ENCODE measurements at regions not wholly inside any gene's neighbourhood (a gene's known extent, or its start where the extent isn't known, plus 50 kb on each side); places are given as distances from the start of the nearest gene placed in this dataset.

DNA sequence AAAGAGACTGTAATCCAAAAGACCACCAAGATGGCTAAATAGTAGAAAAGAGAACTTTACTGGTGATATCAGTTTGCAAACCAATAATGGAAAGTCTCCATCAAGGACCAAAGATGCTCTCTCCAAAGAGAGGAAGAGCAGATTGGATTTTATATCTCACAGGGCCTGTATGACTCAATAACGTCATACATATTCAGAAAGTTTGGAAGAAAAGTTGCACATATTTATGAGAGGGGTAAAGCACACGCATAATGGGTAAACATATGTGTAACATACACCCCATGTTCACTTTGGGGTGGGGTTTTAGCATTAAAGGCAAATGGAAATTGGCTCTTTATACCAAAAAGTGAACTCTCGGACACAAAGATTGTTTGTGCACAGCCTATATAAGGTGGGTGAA is 274.5 kb upstream of the POU1F1 start:
- Histone ChIP-seq H3K9ac (ENCODE audit: control insufficient read depth, extremely low read depth, insufficient read depth, low read length) (no peak overlapping the region), H3K9me3 (ENCODE audit: control insufficient read depth, low read depth, low read length) (no peaks in the 10 kb centered on the region), H3K27me3 (ENCODE audit: control insufficient read depth, extremely low read depth, insufficient read depth, low read length) (no peaks in the 10 kb centered on the region), H3K36me3 (ENCODE audit: control insufficient read depth in 2 of 2, extremely low read depth in 1 of 2, insufficient read depth in 2 of 2, low read length in 2 of 2) (no peaks in the 10 kb centered on the region), H3K4me1 (ENCODE audit: control insufficient read depth, extremely low read depth, insufficient read depth, low read length) (peaks cover 2% of the 10 kb centered on the region), H3K9me1 (ENCODE audit: control insufficient read depth, extremely low read depth, insufficient read depth, low read length) (no peaks in the 10 kb centered on the region), H3K4me3 (ENCODE audit: control insufficient read depth in 2 of 3, extremely low read depth in 1 of 3, insufficient read depth in 2 of 3, low read depth in 1 of 3, low read length in 3 of 3) (no peak overlapping the region), H3K79me2 (ENCODE audit: control insufficient read depth, insufficient read depth, low read length) (no peaks in the 10 kb centered on the region), H2AFZ (ENCODE audit: control insufficient read depth, low read length) (no peak overlapping the region), H4K20me1 (ENCODE audit: control insufficient read depth, extremely low read depth, insufficient read depth, low read length) (no peaks in the 10 kb centered on the region), H3K27ac (ENCODE audit: control insufficient read depth, insufficient read depth, low read length) (no peak overlapping the region), H3K4me2 (ENCODE audit: control insufficient read depth, extremely low read depth, insufficient read depth, low read depth, low read length) (no peak overlapping the region)
- DNase-seq (ENCODE audit: low read depth, low spot score) (no peak), FAIRE-seq (no peak)
- dilution Hi-C loops (cut with MboI; ENCODE audit: extremely low pct_ligation_motif_present, low sequenced_read_pairs) = no loop called here
- TF ChIP-seq EZH2 (IDR thresholded peaks at IDR 0.05; ENCODE audit: low read length) = no peak
- TF ChIP-seq, protein P1, sequence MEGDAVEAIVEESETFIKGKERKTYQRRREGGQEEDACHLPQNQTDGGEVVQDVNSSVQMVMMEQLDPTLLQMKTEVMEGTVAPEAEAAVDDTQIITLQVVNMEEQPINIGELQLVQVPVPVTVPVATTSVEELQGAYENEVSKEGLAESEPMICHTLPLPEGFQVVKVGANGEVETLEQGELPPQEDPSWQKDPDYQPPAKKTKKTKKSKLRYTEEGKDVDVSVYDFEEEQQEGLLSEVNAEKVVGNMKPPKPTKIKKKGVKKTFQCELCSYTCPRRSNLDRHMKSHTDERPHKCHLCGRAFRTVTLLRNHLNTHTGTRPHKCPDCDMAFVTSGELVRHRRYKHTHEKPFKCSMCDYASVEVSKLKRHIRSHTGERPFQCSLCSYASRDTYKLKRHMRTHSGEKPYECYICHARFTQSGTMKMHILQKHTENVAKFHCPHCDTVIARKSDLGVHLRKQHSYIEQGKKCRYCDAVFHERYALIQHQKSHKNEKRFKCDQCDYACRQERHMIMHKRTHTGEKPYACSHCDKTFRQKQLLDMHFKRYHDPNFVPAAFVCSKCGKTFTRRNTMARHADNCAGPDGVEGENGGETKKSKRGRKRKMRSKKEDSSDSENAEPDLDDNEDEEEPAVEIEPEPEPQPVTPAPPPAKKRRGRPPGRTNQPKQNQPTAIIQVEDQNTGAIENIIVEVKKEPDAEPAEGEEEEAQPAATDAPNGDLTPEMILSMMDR (optimal IDR thresholded peaks at IDR 0.05 in 1 of 3, IDR thresholded peaks at IDR 0.05 in 1 of 3, conservative IDR thresholded peaks at IDR 0.05 in 1 of 3; ENCODE audit: extremely low read depth in 1 of 3, insufficient read depth in 2 of 3, low read length in 3 of 3) = no peak

DNA sequence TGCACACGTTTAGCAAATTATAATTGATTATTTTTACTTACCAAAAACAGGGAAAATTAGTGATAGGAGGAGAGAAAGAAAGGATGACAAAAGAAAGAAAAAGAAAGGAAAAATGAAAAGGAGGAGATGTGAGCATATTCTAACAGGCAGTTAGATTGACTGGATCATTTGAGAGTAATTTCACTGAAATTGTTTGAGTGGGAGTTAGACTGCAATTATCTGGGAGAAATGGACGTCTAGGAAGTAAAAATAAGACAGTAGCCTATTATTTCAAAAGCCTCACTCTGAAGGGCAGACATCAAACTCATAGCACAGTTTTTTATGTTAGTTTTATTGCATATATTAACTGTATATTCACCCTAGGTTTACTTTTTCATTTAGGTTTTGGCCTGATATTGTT is 272.8 kb upstream of the POU1F1 start:
- no peaks in the 10 kb centered on the region for H4K20me1 ChIP-seq (ENCODE audit: control insufficient read depth, extremely low read depth, insufficient read depth, low read length)
- H3K27me3 ChIP-seq (ENCODE audit: control insufficient read depth, extremely low read depth, insufficient read depth, low read length) = no peaks in the 10 kb centered on the region
- FAIRE-seq (no peak), DNase-seq (ENCODE audit: low read depth, low spot score) (no peak)
- H2AFZ ChIP-seq (ENCODE audit: control insufficient read depth, low read length) = no peak overlapping the region
- TF ChIP-seq EZH2 (IDR thresholded peaks at IDR 0.05; ENCODE audit: low read length) = no peak
- TF ChIP-seq, protein P1 (optimal IDR thresholded peaks at IDR 0.05 in 1 of 3, IDR thresholded peaks at IDR 0.05 in 1 of 3, conservative IDR thresholded peaks at IDR 0.05 in 1 of 3; ENCODE audit: extremely low read depth in 1 of 3, insufficient read depth in 2 of 3, low read length in 3 of 3) = no peak
- H3K27ac ChIP-seq (ENCODE audit: control insufficient read depth, insufficient read depth, low read length) = no peak overlapping the region
- H3K9me1 ChIP-seq (ENCODE audit: control insufficient read depth, extremely low read depth, insufficient read depth, low read length) = no peaks in the 10 kb centered on the region
- H3K4me1 ChIP-seq (ENCODE audit: control insufficient read depth, extremely low read depth, insufficient read depth, low read length) = peaks cover 3% of the 10 kb centered on the region
- dilution Hi-C loops (cut with MboI; ENCODE audit: extremely low pct_ligation_motif_present, low sequenced_read_pairs) = no loop called here
- no peaks in the 10 kb centered on the region for H3K9me3 ChIP-seq (ENCODE audit: control insufficient read depth, low read depth, low read length)
- H3K36me3 ChIP-seq (ENCODE audit: control insufficient read depth in 2 of 2, extremely low read depth in 1 of 2, insufficient read depth in 2 of 2, low read length in 2 of 2) = no peaks in the 10 kb centered on the region
- no peak overlapping the region for H3K4me2 ChIP-seq (ENCODE audit: control insufficient read depth, extremely low read depth, insufficient read depth, low read depth, low read length)
- H3K79me2 ChIP-seq (ENCODE audit: control insufficient read depth, insufficient read depth, low read length) = no peaks in the 10 kb centered on the region
- H3K4me3 ChIP-seq (ENCODE audit: control insufficient read depth in 2 of 3, extremely low read depth in 1 of 3, insufficient read depth in 2 of 3, low read depth in 1 of 3, low read length in 3 of 3) = no peak overlapping the region
- H3K9ac ChIP-seq (ENCODE audit: control insufficient read depth, extremely low read depth, insufficient read depth, low read length) = no peak overlapping the region

Data from keratinocyte (primary cell).